ENCODE measurements at regions not wholly inside any gene's neighbourhood (a gene's known extent, or its start where the extent isn't known, plus 50 kb on each side); places are given as distances from the start of the nearest gene placed in this dataset.
"Not testable (repeated sequence)": the region's sequence is repeated elsewhere in the genome, so short reads cannot be mapped to it uniquely, and the experiment has no call there.

GRCh38 chrX:124181515-124181914 lies 150.9 kb upstream of the TEX13D start:
- not testable (repeated sequence) for DNase-seq

DNA sequence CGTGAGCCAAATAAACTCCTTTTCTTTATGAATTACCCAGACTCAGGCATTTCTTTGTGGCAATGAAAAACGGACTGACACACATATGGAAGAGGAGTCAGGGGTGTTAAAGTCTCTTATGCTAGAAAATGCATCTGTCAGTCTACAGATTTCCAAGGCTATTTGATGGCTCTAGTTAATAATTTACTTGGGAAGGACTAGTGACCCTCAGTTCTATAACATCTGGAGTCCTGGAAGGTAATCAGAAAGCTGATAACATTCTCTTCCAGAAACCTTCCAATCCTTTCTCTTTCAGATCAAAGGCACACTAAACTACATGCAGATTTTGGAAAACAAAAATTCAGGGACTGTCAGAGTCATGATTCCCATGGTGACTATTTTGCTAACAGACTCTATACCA lies 142.0 kb upstream of the TEX13D start:
- no peak for DNase-seq

DNA sequence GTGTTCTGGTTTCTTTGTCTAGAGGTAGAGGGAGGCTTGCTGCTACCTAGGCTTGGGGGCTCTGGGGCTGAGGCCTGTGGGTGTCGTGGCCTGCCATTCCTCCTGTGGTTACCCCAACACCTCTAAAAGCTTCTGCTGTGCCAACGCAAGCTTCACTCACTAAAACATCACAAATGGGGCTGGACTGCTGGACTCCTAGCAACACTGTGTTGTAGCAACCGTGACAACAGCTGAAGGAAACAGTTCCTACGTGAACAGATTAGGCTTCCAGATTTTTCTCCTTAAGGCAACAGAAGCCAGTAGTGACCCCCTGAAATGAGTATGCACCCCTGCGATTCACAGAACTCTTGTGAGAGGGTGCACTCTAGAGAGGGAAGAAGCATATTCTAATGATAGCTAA lies 138.3 kb upstream of the TEX13D start:
- no peak for DNase-seq

DNA sequence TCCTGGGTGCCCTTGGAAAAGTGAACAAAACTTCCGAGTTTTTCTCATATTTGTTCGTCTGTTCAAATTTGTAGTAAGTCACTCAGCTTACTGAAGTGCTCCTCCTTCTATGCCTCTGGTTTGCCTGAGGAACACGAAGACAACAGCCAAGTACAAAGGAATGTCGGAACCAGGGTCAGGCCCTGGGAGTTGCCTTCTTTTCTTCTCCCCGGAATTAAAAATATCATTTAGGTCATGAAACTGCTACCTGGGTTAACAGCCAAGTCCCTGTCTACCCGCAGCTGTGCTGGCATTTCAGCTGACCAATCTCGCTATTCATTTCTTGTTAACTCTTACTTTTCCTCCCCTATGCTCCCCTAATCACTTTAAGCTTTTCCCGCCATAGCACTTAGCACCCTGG lies 137.6 kb upstream of the TEX13D start:
- DNase-seq, result no peak

DNA sequence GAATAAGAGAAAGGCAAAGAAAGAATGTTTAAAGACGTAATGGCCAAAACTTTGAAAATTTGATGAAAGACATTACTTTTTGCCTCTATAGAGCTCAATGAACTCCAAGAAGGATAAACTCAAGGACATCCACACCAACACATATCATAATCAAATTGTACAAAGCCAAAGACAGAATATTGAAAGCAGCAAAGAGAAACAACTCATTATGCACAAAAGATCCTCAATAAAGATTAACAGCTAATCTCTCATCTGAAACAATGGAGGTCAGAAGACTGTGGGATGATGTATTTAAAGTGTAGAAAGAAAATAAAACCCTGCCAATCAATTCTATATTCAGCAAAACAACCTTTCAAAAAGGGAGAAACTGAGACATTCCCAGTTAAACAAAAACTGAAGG lies 129.1 kb upstream of the TEX13D start:
- DNase-seq, result no peak

GRCh38 chrX:124208660-124209059 lies 123.8 kb upstream of the TEX13D start:
- no peak for DNase-seq

- no peak for DNase-seq
These were observed 122.5 kb upstream of the TEX13D start for GRCh38 chrX:124209792-124210576.

DNA sequence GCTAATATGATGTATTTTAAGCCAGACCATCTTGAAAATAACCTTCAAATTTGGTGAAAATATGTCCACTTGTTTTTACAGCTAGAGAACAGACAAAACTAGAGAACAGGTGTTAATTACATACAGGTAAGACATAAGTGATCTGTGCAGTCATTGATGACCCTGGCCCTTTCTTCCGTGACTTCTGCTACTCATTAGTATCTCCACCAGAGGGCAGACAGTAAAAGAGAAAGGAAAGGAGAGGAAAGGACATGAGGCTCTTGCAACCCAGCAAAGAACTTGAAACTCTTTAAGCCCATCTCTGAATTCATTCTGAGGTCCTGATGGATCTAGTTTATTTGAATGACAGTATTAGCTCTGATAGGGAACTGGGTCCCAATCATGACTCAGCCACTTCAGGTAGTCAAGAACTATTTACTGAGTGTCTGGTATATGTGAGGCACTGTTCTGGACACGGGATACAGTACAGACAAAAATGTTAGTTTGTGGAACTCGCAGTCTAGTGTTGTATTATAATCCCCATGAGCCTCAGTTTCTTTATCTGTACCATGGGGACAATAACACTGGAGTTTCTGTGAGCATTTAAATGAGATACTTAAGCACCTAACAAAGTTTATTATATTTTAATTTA lies 121.0 kb upstream of the TEX13D start:
- DNase-seq, result no peak

- DNase-seq, result peak in 1 of 2 experiments; percentile 58
These were observed 119.8 kb upstream of the TEX13D start for GRCh38 chrX:124212622-124213021.

DNA sequence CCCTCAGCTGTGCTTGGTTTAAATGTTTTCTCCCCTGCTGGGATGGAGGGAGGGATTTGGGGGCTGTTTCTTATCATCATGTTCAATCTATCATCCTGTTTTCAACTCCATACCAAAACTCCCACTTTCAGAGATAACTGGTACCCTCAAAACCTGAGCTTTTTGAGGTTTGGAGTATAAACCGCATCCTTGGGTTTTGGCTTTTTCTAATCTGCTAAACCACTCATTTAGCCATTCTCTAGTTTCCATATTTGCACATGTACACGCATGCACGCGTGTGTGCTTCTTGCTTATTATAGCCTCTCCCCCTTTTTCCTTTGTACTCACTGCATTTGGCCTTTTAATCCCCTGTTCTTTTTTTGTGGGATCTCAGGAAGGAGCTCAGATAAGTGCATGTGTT lies 116.7 kb upstream of the TEX13D start:
- no peak for DNase-seq

DNA sequence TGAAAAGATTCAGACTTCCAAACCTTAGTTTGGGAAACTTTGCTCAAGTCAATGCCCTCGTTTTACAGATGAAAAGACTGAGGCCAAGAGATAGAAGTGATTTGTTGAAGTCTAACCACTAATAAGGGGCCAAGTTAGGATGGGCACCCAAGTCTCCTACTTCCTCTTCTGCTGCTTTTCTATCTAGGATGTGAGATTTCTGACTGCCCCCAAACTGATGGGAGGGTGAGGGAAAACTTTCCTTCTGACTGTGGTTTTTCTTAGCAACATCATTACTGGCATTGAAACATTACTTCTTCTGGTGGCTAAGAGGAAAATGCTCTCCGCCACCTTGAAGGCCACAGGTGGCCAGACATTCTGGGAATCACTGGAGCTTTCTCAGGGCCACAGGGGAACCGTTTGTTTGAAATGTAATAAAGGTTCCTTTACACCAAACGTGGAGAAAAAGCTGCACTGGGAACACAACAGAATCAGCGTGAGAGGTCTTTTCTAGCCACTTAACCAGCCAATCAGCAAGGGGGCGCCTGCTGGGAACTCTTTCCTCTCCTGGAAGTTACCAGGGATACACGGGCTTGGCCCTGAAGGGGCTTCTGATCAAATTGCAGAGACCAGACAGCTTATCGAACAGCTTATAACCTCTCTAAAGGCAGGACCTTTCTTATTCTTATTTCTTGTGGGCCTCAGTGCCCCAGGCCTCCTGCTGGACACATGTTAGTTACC lies 115.9 kb upstream of the TEX13D start:
- DNase-seq, result no peak

GRCh38 chrX:124217304-124218251 lies 114.9 kb upstream of the TEX13D start:
- peak; percentile 31 to 58 for DNase-seq

GRCh38 chrX:124223524-124223923 lies 108.9 kb upstream of the TEX13D start:
- no peak for DNase-seq

- DNase-seq, result no peak
These were observed 107.9 kb upstream of the TEX13D start for GRCh38 chrX:124224528-124224927.

DNA sequence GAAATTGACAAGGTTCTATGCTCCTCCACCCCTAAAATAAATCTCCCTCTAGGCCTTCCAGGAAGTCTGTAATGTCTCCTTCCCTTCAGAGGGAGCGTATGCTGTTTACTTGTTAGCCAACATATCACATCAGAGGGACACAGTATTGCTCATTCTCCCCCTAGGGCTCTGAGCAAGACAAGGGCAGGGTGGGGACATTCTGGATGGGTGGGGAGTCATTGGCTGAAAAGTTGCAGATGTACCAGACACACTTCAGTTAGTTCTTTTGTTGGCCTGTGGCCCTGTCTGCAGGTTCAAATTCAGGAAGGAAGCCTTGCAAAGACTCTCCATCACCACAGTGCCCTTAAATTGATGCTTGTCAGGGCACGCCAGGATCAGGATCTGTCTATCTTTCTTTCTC lies 106.3 kb upstream of the TEX13D start:
- no peak for DNase-seq

- DNase-seq, result no peak
These were observed 103.6 kb upstream of the TEX13D start for GRCh38 chrX:124228849-124229248.

DNA sequence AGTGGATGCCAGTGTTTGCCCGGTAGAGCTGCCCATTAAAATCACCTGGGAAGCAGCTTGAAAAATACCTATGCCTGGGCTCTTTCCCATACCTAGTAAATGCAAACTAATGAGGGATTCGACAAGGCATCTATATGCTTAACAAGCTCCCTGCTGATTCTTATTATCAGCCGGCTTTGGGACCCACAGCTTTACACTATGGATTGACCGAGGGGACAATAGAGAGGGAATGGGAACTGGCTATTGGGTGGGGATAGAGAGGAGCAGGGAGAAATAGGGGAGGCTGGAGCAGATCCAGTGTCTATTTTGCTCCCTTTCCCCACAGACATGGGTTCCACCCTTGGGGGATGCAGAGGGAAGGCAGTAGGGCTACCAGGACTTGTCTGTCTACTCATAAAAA lies 103.1 kb upstream of the TEX13D start:
- DNase-seq, result no peak

- DNase-seq, result no peak
These were observed 101.6 kb upstream of the TEX13D start for GRCh38 chrX:124230655-124231450.

GRCh38 chrX:124231451-124231759 lies 101.1 kb upstream of the TEX13D start:
- DNase-seq, result no peak

- DNase-seq, result peak; percentile 16 to 34
These were observed 99.8 kb upstream of the TEX13D start for GRCh38 chrX:124232523-124233201.

DNA sequence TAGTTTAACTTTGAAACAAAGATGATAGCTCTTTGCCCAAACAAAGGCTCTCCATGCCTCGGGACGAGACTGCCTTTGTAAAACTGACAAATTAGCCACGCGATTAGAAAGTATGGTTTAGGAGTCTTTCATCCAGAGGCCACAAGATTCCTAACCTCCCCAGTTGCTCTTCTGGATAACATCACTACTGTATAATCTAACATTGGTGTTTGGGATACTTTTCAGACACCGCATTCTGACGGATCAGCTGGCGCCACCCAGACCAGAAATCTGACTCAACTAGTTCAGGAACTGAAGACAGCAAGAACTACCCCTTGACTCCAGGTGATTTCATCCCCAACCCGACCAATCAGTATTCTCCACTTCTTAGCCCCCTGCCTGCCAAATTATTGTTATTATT lies 98.1 kb upstream of the TEX13D start:
- DNase-seq, result no peak

DNA sequence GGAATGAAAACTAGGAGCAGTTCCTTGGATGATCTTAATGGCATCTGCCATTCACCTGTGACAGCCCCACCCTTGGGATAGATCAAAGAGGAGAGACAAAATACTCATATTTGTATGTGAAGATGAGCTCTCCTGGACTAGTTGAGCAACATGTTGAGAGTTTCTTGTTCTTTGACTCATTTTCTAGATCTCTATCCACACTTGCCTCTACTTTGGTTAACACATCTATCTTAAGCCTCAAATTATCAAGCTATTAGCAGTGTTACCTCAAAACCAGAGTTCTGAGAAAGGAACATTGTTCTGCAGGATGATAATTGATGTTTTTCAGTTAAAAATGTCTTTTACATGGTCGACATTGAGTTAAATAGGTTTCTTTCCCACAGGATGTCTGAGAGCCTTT lies 94.2 kb upstream of the TEX13D start:
- no peak for DNase-seq
